HepG2 (cell line): ENCODE measurements at regions not wholly inside any gene's neighbourhood (a gene's known extent, or its start where the extent isn't known, plus 50 kb on each side); places are given as distances from the start of the nearest gene placed in this dataset.

Experiments
- ATAC-seq: fragments of 200-7000 bp; cut with Tn5 transposase; 3 replicates; pipeline ENCODE4 v1.9.1; 2020; ENCODE audit warnings: mild to moderate bottlenecking, moderate library complexity
- BruUV-seq: library from RNA; stranded (reverse); fragments of 400-500 nt; replicated peaks from 2 replicates; lab custom pipeline; 2021; lab: Mats Ljungman, UMichigan
- CTCF ChIA-PET: fragments of 300-600 bp; formaldehyde crosslinking; extraction: SDS; loops from one replicate; lab custom pipeline; 2021; ENCODE audit warnings: low total read pairs, inconsistent platforms, low intra/inter-chr PET ratio; lab: Yijun Ruan, JAX
- POLR2A ChIA-PET: fragments of 350-600 bp; sonication (Branson Sonifier 250); formaldehyde crosslinking; loops from one replicate; lab custom pipeline; 2020; ENCODE audit warnings: antibody characterized with exemption, inconsistent platforms; lab: Yijun Ruan, JAX
- DNase-seq: peaks from one replicate; pipeline ENCODE4 v3.0.0-alpha.2; 2015; ENCODE audit warnings: low spot score
- FAIRE-seq: peaks from 3 replicates; lab custom pipeline; 2011; peaks lifted over from hg19 to GRCh38; lab: Jason Lieb, UNC
- H2AFZ ChIP-seq: one replicate; pipeline ENCODE4 v1.6.1; 2011; ENCODE audit warnings: low read length, inconsistent platforms
- H3K27ac ChIP-seq: fragments of 300-600 bp; 3 replicates; pipeline ENCODE4 v1.8.0; 2011; ENCODE audit warnings: mixed run types, mild to moderate bottlenecking, mixed read lengths, low read length, inconsistent platforms; ENCODE audit not compliant: insufficient read depth; ENCODE audit errors: extremely low read length
- H3K27me3 ChIP-seq, 2 experiments: fragments of 200-600 bp in 1 of 2; 2 replicates in 1 of 2; 3 replicates in 1 of 2; pipeline versions ENCODE4 v1.6.0 to v1.8.0; 2011; ENCODE audit warnings: low read length in 2 of 2, mild to moderate bottlenecking in 2 of 2, moderate library complexity in 2 of 2, inconsistent platforms in 1 of 2; ENCODE audit not compliant: insufficient read depth in 2 of 2, control insufficient read depth in 1 of 2
- H3K36me3 ChIP-seq, 2 experiments: fragments of 200-600 bp in 1 of 2; replicated peaks in 1 of 2; 2 replicates in 1 of 2; 3 replicates in 1 of 2; pipeline versions ENCODE4 v1.5.1 to v1.8.0; 2011; ENCODE audit warnings: low read length in 2 of 2, inconsistent platforms in 1 of 2; ENCODE audit not compliant: insufficient read depth in 2 of 2, control insufficient read depth in 1 of 2
- H3K4me1 ChIP-seq: 2 replicates; pipeline ENCODE4 v1.5.1; 2012; ENCODE audit warnings: low read length, inconsistent platforms; ENCODE audit not compliant: insufficient read depth
- H3K4me2 ChIP-seq: 2 replicates; pipeline ENCODE4 v1.6.0; 2011; ENCODE audit warnings: low read depth, low read length, inconsistent platforms
- H3K4me3 ChIP-seq, 3 experiments: fragments of 200-600 bp in 1 of 3; sonication (generic), shearing (Covaris generic) in 1 of 3; replicated peaks in 1 of 3; 2 replicates each; pipeline ENCODE4 v1.5.1; 2011 to 2016; ENCODE audit warnings: low read length in 3 of 3, inconsistent platforms in 2 of 3, low read depth in 2 of 3, mild to moderate bottlenecking in 2 of 3, control low read depth in 1 of 3, mixed read lengths in 1 of 3; ENCODE audit not compliant: insufficient read depth in 1 of 3
- H3K79me2 ChIP-seq: one replicate; pipeline ENCODE4 v1.6.1; 2011; ENCODE audit warnings: low read length, inconsistent platforms; ENCODE audit not compliant: insufficient read depth
- H3K9ac ChIP-seq: 2 replicates; pipeline ENCODE4 v1.6.0; 2011; ENCODE audit warnings: mild to moderate bottlenecking, low read depth, low read length, inconsistent platforms; ENCODE audit not compliant: insufficient read depth
- H3K9me3 ChIP-seq: 2 replicates; pipeline ENCODE4 v1.5.1; 2012; ENCODE audit warnings: mild to moderate bottlenecking, low read length
- H4K20me1 ChIP-seq: 2 replicates; pipeline ENCODE4 v1.6.0; 2011; ENCODE audit warnings: inconsistent platforms, mild to moderate bottlenecking, low read length, moderate library complexity; ENCODE audit not compliant: insufficient read depth
- EZH2 ChIP-seq: conservative IDR thresholded peaks from 2 replicates; pipeline ENCODE4 v1.6.1; 2012; ENCODE audit warnings: mild to moderate bottlenecking, low read depth, low read length, moderate library complexity
- MBD4 ChIP-seq: IDR thresholded peaks from 2 replicates; pipeline ENCODE4 v1.6.1; 2012; ENCODE audit warnings: low read length, inconsistent platforms, borderline replicate concordance
- MIER3 ChIP-seq: IDR thresholded peaks from 2 replicates; pipeline ENCODE4 v1.6.1; 2016; ENCODE audit warnings: missing compliant biosample characterization, borderline replicate concordance
- NFIB ChIP-seq: sonication (generic); formaldehyde crosslinking; IDR thresholded peaks from 2 replicates; pipeline ENCODE4 v1.9.0; 2021; ENCODE audit warnings: missing genetic modification reagents, mild to moderate bottlenecking, borderline replicate concordance
- THAP8 ChIP-seq: sonication (generic); formaldehyde crosslinking; IDR thresholded peaks from 2 replicates; pipeline ENCODE4 v1.5.1; 2020; ENCODE audit warnings: missing genetic modification reagents, mild to moderate bottlenecking, borderline replicate concordance
- ZBTB40 ChIP-seq, 2 experiments: fragments of 450-650 bp in 1 of 2; sonication (generic) in 1 of 2; formaldehyde crosslinking in 1 of 2; IDR thresholded peaks; 2 replicates each; pipeline versions ENCODE4 v1.6.1 to v1.8.0; 2016 to 2022; ENCODE audit warnings: antibody characterized with exemption in 1 of 2, mild to moderate bottlenecking in 1 of 2, missing genetic modification reagents in 1 of 2
- ZBTB7B ChIP-seq: sonication (generic); formaldehyde crosslinking; IDR thresholded peaks from 2 replicates; pipeline ENCODE4 v1.4.0; 2020; ENCODE audit warnings: missing genetic modification reagents
- ZNF12 ChIP-seq: sonication (generic); formaldehyde crosslinking; IDR thresholded peaks from 2 replicates; pipeline ENCODE4 v1.5.0; 2020; ENCODE audit warnings: missing genetic modification reagents
- ZNF414 ChIP-seq: sonication (generic); formaldehyde crosslinking; IDR thresholded peaks from 2 replicates; pipeline ENCODE4 v1.5.0; 2020; ENCODE audit warnings: missing genetic modification reagents
- ZNF766 ChIP-seq: sonication (generic); formaldehyde crosslinking; IDR thresholded peaks from 2 replicates; pipeline ENCODE4 v1.5.0; 2020; ENCODE audit warnings: missing genetic modification reagents, borderline replicate concordance
- WGBS: methylation state at CpG from one replicate; pipeline ENCODE4 v1.1.6; 2017; ENCODE audit warnings: low lambda C conversion rate; 5-methylcytosine and 5-hydroxymethylcytosine counted together
- in situ Hi-C: cut with HindIII; loops from 2 replicates; pipeline ENCODE4 v1.10.0; 2017; ENCODE audit warnings: low pct_unique_long_range_greater_than_20kb; ENCODE audit not compliant: extremely low pct_ligation_motif_present
- intact Hi-C: fragments of 100-400 bp; cut with micrococcal nuclease; formaldehyde crosslinking; loops from one replicate; pipeline ENCODE4 v1.10.0; 2022; ENCODE audit not compliant: unreplicated experiment

- BruUV-seq, result no TSS peak
- H2AFZ ChIP-seq, result no peak overlapping the region
- FAIRE-seq, result no peak
Measured at GRCh38 chr5:3542769-3543168, 52.9 kb upstream of the IRX1 start.

More at GRCh38 chr5:3542769-3543168, 52.9 kb upstream of the IRX1 start:
- CTCF ChIA-PET, result no interaction called here
- no peak for DNase-seq
- Histone ChIP-seq H3K4me2 (no peak overlapping the region), H3K36me3 (no peaks in the 10 kb centered on the region), H3K27me3 (no peaks in the 10 kb centered on the region), H3K9ac (no peak overlapping the region), H3K4me3 (no peak overlapping the region), H3K9me3 (no peaks in the 10 kb centered on the region), H4K20me1 (no peaks in the 10 kb centered on the region), H3K4me1 (no peaks in the 10 kb centered on the region), H3K27ac (no peak overlapping the region), H3K79me2 (no peaks in the 10 kb centered on the region)
- TF ChIP-seq EZH2, result no peak
- no peak for TF ChIP-seq ZNF12
- TF ChIP-seq ZBTB40 (IDR thresholded peaks at IDR 0.05), result no peak
- no peak for TF ChIP-seq ZBTB40 (CRISPR knock-in tag; IDR thresholded peaks at IDR 0.05)
- TF ChIP-seq MBD4, result no peak
- no peak for TF ChIP-seq THAP8 (CRISPR knock-in tag)
- TF ChIP-seq MIER3, result no peak
- no peak for TF ChIP-seq NFIB (CRISPR knock-in tag)
- TF ChIP-seq ZNF766 (CRISPR knock-in tag), result no peak
- TF ChIP-seq ZNF414 (CRISPR knock-in tag), result no peak
- no peak for TF ChIP-seq ZBTB7B
- WGBS, result 0% methylated on average over 4 of the region's 7 CpGs
- ATAC-seq, result no peak
- POLR2A ChIA-PET, result no interaction called here
- intact Hi-C loops, result no loop called here
- in situ Hi-C loops, result no loop called here
